Urothelium cell line (cell line): ENCODE measurements at regions not wholly inside any gene's neighbourhood (a gene's known extent, or its start where the extent isn't known, plus 50 kb on each side); places are given as distances from the start of the nearest gene placed in this dataset.
"Not testable (repeated sequence)": the region's sequence is repeated elsewhere in the genome, so short reads cannot be mapped to it uniquely, and the experiment has no call there.

Source experiments
- DNase-seq: peaks from one replicate; pipeline ENCODE4 v3.0.0; 2011; ENCODE audit warnings: low spot score, mixed read lengths
- FAIRE-seq: peaks from 2 replicates; lab custom pipeline; 2011; peaks lifted over from hg19 to GRCh38; lab: Jason Lieb, UNC

DNA sequence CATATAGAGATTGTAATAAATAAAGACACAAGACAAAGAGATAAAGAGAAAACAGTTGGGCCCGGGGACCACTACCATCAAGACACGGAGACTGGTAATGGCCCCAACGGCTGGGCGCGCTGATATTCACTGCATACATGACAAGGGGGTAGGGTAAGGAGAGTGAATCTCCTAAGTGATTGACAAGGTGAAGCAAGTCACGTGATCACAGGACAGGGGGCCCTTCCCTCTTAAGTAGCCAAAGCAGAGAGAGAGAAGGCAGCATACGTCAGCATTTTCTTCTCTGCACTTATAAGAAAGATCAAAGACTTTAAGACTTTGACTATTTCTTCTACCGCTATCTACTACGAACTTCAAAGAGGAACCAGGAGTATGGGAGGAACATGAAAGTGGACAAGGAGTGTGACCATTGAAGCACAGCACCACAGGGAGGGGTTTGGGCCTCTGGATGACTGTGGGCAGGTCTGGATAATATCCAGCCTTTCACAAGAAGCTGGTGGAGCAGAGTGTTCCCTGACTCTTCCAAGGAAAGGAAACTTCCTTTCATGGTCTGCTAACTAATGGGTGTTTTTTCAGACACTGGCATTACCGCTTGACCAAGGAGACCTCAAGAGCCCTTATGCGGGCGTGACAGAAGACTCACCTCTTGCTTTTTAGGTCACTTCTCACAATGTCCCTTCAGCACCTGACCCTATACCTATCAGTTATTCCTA, 75.6 kb downstream of the MRPL39 start:
- DNase-seq, FAIRE-seq: not testable (repeated sequence)

DNA sequence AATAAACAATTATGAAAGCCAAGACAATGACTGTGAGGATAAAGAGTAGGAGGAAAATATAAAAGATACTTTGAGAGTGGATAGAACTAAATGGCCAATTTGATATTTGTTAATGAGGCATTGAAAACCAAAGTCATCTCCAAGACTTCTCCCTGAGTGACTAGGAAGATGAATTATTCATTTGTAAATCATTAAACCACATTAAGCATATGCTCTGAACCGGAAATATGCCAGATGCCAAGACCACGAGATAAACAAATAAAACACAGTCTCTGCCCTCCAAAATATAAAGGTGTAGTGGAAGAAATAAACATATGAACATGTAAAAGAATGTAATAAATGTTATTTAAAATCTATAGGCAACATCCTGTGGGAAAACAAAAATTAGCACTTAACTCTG, 78.8 kb downstream of the MRPL39 start:
- FAIRE-seq (no peak), DNase-seq (no peak)

DNA sequence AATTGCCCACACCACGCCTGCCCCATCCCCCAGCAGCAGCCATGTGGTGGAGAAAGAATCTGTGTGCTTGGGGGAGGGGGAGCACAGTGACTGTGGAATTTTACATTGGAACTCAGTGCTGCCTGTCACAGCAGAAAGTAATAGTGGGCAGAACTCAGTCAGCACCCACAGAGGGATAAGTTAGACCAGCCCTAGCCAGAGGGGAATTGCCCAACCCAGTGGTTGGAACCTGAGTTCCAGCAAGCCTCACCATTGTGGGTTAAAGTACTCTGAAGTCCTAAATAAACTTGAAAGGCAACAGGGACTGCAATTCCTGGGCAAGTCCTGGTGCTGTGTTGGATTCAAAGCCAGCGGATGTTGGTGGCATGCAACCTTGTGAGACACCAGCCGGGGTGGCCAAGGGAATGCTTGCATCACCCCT, 88.8 kb downstream of the MRPL39 start:
- no peak for DNase-seq
- FAIRE-seq: no peak

DNA sequence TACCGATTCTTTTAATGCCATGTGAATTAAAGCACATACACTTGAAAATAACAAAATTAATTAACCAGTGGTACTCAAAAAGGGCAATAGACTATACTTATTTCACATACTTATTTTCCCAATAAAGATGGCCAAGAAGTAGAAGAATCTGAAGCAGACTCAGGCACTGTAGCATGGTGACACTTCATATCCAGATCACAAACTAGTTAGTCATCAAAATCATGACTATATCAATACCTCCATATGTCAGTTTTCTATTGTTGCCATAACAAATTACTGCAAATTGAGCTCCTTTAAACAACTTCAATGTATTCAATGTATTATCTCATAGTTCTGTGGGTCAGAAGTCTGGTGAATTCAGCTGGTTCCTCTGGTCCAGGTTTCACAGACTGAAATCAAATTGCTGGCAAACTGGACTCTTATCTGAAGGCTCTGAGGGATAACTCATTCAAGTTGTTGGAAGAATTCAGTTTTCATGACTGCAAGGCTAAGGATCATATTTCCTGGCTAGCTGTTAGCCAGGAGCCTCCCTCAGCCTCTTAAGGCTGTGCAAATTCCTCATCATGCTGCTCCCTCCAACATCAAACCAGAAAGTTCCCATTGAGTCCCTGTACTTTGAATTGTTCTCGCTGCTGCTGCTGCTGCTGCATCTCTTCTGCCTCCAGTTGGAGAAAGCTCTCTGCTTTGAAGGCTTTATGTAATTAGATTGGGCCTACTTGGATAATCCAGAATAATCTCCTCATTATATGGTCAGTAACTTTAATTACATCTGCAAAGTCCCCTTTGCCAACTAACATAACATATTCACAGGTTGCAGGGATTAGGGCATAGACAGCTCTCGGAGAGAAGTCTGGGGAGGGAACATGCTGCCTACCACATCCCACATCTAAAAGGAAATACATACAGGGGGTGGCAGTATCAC, 91.5 kb downstream of the MRPL39 start:
- no peak for FAIRE-seq
- no peak for DNase-seq

DNA sequence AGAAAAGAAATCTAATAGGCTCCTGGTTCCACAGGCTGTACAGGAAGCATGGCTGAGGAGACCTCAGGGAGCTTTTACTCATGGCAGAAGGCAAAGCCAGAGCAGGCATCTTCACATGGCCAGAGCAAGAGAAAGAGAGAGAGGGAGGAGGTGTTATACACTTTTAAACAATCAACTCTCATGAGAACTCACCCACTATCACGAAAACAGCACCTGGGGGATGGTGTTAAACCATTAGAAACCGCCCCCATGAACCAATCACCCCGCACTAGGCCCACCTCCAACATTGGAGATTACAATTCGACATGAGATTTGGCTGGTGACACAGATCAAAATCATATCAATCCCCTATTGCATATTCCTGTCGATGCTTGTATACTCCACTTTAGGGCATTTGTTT, 93.5 kb downstream of the MRPL39 start:
- FAIRE-seq (no peak), DNase-seq (no peak)

DNA sequence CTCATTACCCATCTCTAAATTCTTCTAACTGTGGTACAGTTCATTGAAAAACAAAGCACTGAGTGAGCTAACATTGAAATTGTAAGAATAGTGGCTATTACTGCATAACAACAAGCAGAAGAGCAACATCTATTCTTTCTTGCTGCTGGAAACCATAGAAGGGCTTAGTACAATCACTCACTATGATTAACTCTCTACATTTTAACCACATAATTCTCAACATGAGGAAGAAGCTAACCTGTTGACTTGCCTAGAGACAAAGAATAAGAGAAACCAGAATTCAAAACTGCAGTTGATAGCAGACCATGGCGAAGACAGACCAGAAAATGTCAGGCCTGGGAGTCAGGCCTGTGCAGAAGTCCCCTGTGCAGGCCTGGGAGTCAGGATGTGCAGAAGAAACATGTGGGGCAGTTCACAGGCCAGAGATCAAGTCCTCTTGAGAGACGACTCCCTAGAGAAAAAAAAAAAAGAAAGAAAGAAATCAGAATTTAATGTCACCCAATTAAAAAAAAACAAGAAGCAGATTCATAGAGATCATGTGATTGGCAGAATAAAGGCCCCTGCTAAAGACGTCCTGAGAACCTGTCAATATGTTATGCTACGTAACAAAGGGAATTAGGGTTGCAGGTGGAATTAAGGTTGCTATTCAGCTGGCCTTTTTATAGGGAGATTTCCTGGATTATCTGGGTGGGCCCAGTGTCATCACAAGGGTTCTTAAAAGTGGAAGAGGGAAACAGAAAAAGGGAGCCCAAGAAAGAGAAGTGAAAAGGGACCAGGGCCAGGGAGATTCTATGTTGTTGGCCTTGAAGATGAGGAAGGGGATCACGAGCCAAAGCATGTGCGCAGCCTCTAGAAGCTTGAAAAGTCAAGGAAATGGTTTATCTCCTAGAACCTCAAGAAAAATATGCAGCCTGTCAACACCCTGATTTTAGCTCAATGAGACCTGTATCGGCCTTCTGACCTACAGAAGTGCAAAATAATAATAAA, 94.9 kb downstream of the MRPL39 start:
- FAIRE-seq: no peak
- DNase-seq: no peak

DNA sequence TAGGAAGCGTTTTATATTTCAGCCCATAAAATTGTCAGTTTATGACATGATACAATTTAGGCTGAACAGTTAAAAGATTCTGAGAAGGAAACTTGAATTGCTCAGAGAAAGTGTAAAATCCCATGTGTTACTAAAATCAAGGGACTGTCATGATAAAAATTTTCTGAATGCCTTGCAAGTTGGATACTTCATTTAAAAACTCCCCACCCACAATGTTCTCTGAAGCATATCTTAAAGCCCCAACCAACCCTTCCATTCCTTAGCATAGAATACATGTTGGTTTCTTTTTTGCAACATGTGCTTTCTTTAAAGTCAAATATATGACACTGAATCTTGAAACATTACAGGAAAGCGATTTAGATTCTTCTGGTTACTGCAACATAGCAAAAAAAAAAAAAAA, 97.4 kb downstream of the MRPL39 start:
- FAIRE-seq (no peak), DNase-seq (no peak)

DNA sequence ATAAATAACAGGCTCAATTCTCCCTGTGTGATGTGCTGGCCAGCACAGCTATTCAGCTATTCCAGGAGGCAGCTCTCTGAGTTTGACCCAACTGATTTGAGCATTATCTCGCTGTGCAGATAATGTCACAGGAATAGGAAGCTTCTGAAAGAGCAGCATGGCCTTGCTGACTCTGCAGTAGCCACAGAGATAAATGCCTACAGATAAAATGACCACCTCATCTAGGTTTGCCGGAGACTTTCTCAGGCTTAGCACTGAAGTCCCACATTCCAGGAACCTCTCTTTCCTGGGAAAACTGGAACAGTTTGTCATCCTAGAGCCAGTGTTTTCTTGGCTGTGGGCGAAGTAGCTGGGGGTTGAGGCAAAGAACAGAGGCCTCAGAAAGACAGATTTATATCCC, 98.9 kb downstream of the MRPL39 start:
- no peak for DNase-seq

DNA sequence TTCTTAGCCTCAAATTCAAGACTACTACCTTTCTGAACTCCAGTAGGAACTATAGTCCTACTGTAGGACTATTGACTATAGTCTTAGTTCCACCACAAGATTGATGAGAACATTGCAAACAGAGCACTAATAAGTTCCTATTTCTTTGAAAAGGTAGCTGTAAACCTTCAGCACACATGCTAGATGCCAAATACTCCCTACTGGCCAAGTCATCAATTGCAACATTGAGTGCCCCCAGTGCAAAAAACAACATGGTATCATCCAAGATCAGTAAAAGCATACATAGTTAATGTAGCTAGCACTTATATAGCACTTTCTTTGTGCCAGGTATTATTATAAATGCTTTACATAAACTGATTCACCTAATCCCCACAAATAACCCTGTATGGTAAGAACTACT, 99.8 kb downstream of the MRPL39 start:
- FAIRE-seq (no peak), DNase-seq (no peak)

More for the DNA sequence above, 98.9 kb downstream of the MRPL39 start:
- no peak for FAIRE-seq

DNA sequence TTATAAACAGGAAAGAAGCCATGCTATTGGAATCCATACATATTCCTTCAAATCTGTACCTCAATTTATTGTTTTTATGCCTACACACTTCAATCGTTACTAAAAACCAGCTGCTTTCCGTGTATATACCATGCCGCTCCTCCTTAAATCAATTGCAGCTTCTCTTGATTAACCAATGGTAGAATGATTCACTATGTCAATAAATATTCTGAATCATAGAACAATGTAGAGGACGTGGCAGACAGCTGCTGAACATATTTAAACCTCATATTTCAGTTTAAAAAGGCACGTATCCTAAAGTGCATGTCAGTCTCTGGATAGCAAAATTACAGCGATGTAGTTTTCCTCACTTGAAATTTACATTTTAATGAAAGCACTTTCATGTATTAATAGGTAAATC, 100.4 kb downstream of the MRPL39 start:
- FAIRE-seq (no peak), DNase-seq (no peak)

DNA sequence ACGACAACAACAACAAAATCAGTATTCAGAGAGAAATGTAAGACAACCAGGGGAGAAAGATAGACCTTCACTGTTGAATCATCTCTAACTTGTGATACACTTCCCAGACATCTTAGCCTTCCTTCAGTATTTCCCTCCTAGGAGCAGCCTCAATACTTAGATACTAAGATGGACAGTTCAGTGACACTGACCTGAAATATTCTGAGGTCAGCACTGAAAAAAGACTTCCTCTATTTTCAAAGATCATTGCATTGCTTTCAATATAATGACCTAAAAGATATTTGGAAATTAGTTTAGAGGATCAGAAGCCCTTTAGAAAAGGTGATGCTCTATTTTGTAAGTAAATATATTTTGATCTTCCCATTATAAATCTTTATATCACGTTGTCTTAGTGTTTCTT, 101.0 kb downstream of the MRPL39 start:
- FAIRE-seq (no peak), DNase-seq (no peak)

DNA sequence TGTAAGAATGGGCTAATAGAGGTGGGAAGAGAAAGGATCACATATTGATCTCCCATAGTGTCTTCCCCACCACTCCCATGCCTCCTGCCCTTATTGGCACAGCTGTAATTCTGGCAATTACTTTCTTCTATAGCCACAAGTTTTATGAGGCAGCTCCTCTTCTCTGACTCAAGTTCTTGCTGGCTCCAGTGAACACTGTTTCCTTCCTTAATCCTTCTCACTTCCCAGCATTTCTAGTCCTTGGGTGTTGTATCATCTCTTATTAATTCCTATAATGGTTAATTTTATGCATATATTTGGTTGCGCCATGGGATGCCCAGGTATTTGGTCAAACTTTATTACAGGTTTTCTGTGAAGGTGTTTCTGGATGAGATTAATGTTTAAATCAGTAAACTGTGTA, 103.3 kb downstream of the MRPL39 start:
- FAIRE-seq (no peak), DNase-seq (no peak)

DNA sequence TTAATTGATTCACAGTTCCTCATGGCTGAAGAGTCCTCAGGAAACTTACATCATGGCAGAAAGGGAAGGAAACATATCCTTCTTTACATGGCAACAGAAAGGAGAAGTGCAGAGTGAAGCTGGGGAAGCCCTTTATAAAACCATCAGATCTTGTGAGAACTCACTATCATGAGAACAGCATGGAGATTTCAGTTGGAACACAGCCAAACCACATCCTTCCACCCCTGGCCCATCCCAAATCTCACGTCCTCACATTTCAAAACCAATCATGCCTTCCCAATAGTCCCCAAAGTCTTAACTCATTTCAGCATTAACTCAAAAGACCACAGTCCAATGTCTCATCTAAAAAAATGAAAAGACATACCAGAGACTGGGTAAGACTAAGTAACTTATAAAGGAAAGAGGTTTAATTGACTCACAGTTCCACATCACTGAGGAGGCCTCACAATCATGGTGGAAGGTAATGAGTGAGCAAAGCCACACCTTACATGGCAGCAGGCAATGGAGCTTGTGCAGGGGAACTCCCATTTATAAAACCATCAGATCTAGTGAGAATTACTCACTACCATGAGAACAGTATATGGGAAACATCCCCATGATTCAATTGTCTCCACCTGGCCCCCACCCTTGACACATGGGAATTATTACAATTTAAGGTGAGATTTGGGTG, 105.2 kb downstream of the MRPL39 start:
- FAIRE-seq: no peak
- no peak for DNase-seq

DNA sequence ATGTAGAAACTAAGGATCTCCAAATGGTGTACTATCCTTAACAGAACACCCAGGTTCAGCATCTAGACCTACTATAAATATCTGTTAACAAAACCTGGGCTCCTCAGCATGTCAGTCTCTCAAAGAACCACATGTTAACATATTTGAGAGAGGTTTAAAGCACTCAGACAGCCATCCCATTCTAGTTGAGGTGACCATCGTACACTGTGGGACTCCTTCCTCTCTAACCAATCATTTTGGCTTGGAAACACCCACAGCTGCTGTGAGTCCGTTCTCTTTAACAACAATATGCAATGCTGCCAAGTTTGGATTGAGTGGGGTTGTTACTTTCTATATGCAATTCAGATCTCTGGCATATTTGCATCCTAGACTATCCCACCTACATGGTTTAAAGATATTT, 105.8 kb downstream of the MRPL39 start:
- DNase-seq (no peak), FAIRE-seq (no peak)

DNA sequence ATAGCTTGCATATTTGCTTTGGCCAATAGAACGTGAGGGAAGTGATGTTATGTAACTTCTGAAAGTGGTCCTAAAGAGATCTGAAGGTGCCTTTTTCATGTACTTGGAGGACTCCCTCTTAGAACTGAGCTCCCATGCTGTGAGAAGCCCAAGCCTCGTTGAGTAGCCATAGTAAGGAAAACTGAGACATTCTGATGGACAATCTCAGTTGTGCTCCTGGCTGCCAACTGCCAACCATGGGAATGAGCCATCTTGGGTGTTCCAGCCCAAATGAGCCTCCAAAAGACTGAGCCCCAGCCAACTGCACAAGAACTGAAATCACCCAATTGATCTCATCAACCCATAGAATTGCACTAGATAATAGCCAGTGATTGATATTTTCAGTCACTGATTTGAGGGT, 106.7 kb downstream of the MRPL39 start:
- DNase-seq: no peak
- no peak for FAIRE-seq

DNA sequence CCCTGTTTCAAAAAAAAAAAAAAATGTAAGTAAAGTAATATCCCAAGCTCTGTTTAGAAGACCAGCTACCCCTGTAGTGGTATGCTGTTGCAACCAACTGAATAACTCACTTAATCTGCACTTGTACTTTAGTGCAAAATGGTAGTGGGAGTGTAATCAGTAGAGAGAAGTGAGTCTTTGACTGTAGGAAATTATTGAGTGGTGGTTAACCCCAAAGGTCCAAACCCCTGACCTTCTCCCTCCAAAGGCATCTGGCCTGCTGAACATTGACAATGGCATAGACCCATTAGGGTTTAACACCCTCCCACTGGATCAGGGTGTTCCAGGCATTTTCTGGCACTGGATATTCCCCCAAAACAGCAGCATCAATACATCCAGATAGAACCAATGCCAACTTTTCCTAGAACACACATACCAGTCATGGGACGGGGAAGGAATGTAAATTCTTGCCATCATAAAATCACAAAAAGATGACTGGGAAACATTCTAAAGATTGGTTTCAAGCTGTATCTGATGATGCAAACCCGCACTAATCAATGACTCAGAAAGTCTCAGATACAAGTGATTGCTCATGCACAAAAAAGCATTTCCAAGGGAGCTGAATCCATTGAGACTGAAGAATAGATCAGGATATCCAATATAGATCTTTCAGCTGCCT, 110.3 kb downstream of the MRPL39 start:
- no peak for DNase-seq

DNA sequence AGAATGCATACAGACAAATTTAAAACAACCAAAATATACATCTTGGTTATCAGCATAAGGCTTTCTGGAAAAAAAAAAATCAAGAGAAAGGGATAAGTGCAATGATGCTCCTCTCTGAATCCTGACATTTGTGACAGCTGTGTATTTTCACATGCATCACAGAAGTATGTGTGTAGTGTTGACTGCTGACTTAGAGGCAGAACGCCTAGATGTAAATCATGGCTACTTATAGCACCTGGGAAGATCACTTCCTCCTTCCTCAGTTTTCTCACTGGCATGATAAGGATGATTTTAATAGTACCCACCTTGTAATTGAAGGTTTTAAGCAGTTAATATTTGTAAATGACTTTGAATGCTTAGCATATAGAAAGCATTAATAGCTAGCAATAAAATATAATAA, 112.5 kb downstream of the MRPL39 start:
- DNase-seq: no peak
- no peak for FAIRE-seq

More for the DNA sequence above, 110.3 kb downstream of the MRPL39 start:
- no peak for FAIRE-seq

DNA sequence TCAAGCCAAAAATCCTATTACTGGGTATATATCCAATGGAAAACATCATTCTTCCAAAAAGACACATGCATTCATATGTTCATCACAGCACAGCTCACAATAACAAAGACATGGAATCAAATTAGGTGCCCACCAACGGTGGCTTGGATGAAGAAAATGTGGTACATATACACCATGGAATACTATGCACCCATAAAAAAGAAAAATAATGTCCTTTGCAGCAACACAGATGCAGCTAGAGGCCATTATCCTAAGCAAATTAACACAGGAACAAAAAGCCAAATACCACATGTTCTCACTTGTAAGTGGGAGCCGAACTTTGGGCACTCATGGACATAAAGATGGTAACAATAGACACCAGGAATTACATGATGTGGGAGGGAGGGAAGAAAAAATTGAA, 113.6 kb downstream of the MRPL39 start:
- DNase-seq: no peak
- no peak for FAIRE-seq

DNA sequence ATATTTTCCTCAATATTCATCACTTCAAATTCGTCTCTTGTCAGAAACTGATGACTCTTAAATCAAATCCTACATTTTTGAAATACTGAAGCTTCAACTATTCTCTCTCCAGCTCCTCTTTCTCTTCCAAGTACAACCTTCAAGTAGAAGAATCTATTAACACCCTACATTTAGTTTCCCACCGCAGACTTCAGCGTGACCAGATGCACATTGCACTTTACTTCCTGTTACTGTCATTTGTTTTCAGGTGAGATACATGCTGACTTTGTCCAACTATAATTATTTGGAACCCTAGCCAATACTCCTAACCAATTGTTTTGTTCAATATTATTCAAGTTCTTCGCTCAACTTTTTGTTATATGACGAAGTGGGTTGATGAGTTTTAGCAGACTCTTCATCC, 116.0 kb downstream of the MRPL39 start:
- DNase-seq (no peak), FAIRE-seq (no peak)

DNA sequence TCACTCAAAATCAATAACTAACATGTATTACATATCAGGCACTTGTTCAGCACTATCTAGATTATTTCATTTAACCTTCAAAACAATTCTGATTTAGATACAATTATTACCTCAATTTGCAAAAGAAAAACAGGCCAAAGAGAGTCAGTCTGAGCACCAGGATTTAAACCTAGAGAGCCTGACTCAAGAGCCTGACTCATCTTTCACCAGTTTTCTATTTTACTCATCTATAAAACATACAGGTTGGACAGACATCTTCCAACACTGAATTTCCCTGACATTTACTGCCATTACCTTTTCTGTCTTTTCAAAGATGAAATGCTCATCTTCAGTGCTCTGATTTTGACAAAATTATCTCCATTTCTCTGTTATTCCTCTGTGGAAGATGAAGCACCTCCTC, 116.5 kb downstream of the MRPL39 start:
- FAIRE-seq: no peak
- DNase-seq: no peak
